Glutamatergic neuron (in vitro differentiated cells): ENCODE measurements at regions not wholly inside any gene's neighbourhood (a gene's known extent, or its start where the extent isn't known, plus 50 kb on each side); places are given as distances from the start of the nearest gene placed in this dataset.
A peak's percentile ranks its signal among the peaks of the same experiment; 100 is the strongest.
"Not testable (repeated sequence)": the region's sequence is repeated elsewhere in the genome, so short reads cannot be mapped to it uniquely, and the experiment has no call there.

ENCODE experiments used
- DNase-seq: peaks from one replicate; pipeline ENCODE4 v3.0.0; 2022
- H3K27ac Mint-ChIP-seq: one replicate; pipeline ENCODE4 v1.8.0; 2020; ENCODE audit warnings: mild to moderate bottlenecking, mixed read lengths, inconsistent platforms; ENCODE audit not compliant: unreplicated experiment
- H3K27me3 Mint-ChIP-seq: one replicate; pipeline ENCODE4 v1.8.0; 2020; ENCODE audit warnings: mild to moderate bottlenecking, moderate library complexity, mixed read lengths, inconsistent platforms; ENCODE audit not compliant: unreplicated experiment
- H3K36me3 Mint-ChIP-seq: one replicate; pipeline ENCODE4 v1.8.0; 2020; ENCODE audit warnings: mild to moderate bottlenecking, mixed read lengths, inconsistent platforms; ENCODE audit not compliant: unreplicated experiment
- H3K4me1 Mint-ChIP-seq: one replicate; pipeline ENCODE4 v1.8.0; 2020; ENCODE audit warnings: mild to moderate bottlenecking, low read depth, mixed read lengths, inconsistent platforms; ENCODE audit not compliant: unreplicated experiment
- H3K4me3 Mint-ChIP-seq: one replicate; pipeline ENCODE4 v1.8.0; 2020; ENCODE audit warnings: mild to moderate bottlenecking, mixed read lengths, inconsistent platforms; ENCODE audit not compliant: unreplicated experiment
- H3K9me3 Mint-ChIP-seq: one replicate; pipeline ENCODE4 v1.8.0; 2020; ENCODE audit warnings: mild to moderate bottlenecking, moderate library complexity, mixed read lengths, inconsistent platforms; ENCODE audit not compliant: unreplicated experiment
- CTCF ChIP-seq: fragments of 200-600 bp; sonication (generic); IDR thresholded peaks from one replicate; pipeline ENCODE4 v1.5.0; 2021; ENCODE audit not compliant: partially characterized antibody, unreplicated experiment

GRCh38 chr1:148347781-148348180 lies 135.3 kb downstream of the PPIAL4G start:
- Mint-ChIP-seq H3K27ac (no peak overlapping the region), H3K9me3 (no peaks in the 10 kb centered on the region), H3K36me3 (no peaks in the 10 kb centered on the region), H3K4me3 (no peak overlapping the region), H3K4me1 (no peaks in the 10 kb centered on the region), H3K27me3 (peaks cover 5% of the 10 kb centered on the region)
- no peak for TF ChIP-seq CTCF
- no peak for DNase-seq

GRCh38 chr1:148345659-148346151 lies 137.4 kb downstream of the PPIAL4G start:
- not testable (repeated sequence) for H3K36me3 Mint-ChIP-seq, DNase-seq

GRCh38 chr1:148344651-148345050 lies 138.5 kb downstream of the PPIAL4G start:
- not testable (repeated sequence) for H3K36me3 Mint-ChIP-seq, H3K9me3 Mint-ChIP-seq, H3K4me3 Mint-ChIP-seq, H3K27ac Mint-ChIP-seq, DNase-seq, H3K27me3 Mint-ChIP-seq, H3K4me1 Mint-ChIP-seq

More at GRCh38 chr1:148345659-148346151, 137.4 kb downstream of the PPIAL4G start:
- H3K4me1 Mint-ChIP-seq, H3K27me3 Mint-ChIP-seq, H3K4me3 Mint-ChIP-seq, H3K27ac Mint-ChIP-seq, H3K9me3 Mint-ChIP-seq: not testable (repeated sequence)
- peak; percentile 27 for TF ChIP-seq CTCF

GRCh38 chr1:148341729-148342128 lies 141.4 kb downstream of the PPIAL4G start:
- H3K4me3 Mint-ChIP-seq, H3K4me1 Mint-ChIP-seq, H3K27me3 Mint-ChIP-seq, H3K9me3 Mint-ChIP-seq, H3K36me3 Mint-ChIP-seq, H3K27ac Mint-ChIP-seq, DNase-seq: not testable (repeated sequence)

GRCh38 chr1:148336121-148336918 lies 146.8 kb downstream of the PPIAL4G start:
- Mint-ChIP-seq H3K9me3 (peaks cover 15% of the 10 kb centered on the region), H3K27me3 (peaks cover 20% of the 10 kb centered on the region)
- not testable (repeated sequence) for H3K36me3 Mint-ChIP-seq, H3K27ac Mint-ChIP-seq, H3K4me1 Mint-ChIP-seq, DNase-seq, H3K4me3 Mint-ChIP-seq

- H3K36me3 Mint-ChIP-seq, result no peaks in the 10 kb centered on the region
- no peak for TF ChIP-seq CTCF
- H3K9me3 Mint-ChIP-seq, result peaks cover 15% of the 10 kb centered on the region
- H3K4me3 Mint-ChIP-seq, result peak overlapping the region; percentile 99
- peak; percentile 88 for DNase-seq
- H3K4me1 Mint-ChIP-seq, result no peaks in the 10 kb centered on the region
- H3K27ac Mint-ChIP-seq, result peak overlapping the region; percentile 100
- peaks cover 18% of the 10 kb centered on the region for H3K27me3 Mint-ChIP-seq
Measured at GRCh38 chr1:148334339-148335130, 148.6 kb downstream of the PPIAL4G start.
